Fibroblast of the aortic adventitia (primary cell): ENCODE measurements at regions not wholly inside any gene's neighbourhood (a gene's known extent, or its start where the extent isn't known, plus 50 kb on each side); places are given as distances from the start of the nearest gene placed in this dataset.

Experiments used
- DNase-seq: peaks from one replicate; pipeline ENCODE4 v3.0.0-alpha.2; 2010; ENCODE audit warnings: low read depth
- H3K4me3 ChIP-seq: 2 replicates; pipeline ENCODE4 v1.5.1; 2011; ENCODE audit warnings: low read depth, mild to moderate bottlenecking, control low read depth, low read length, moderate library complexity
- CTCF ChIP-seq: IDR thresholded peaks from 2 replicates; pipeline ENCODE4 v1.5.1; 2011; ENCODE audit warnings: mild to moderate bottlenecking, low read length, control low read depth, inconsistent platforms; ENCODE audit not compliant: insufficient read depth

- TF ChIP-seq CTCF = no peak
- no peak overlapping the region for H3K4me3 ChIP-seq
- DNase-seq = no peak
These were observed 94.7 kb upstream of the PPM1H start for GRCh38 chr12:63029676-63030075.

GRCh38 chr12:63028951-63029350 lies 94.0 kb upstream of the PPM1H start:
- no peak for TF ChIP-seq CTCF
- H3K4me3 ChIP-seq = no peak overlapping the region
- DNase-seq = no peak

- no peak for DNase-seq
- no peak overlapping the region for H3K4me3 ChIP-seq
- no peak for TF ChIP-seq CTCF
These were observed 90.2 kb upstream of the PPM1H start for GRCh38 chr12:63025116-63025515.

GRCh38 chr12:63023926-63024325 lies 89.0 kb upstream of the PPM1H start:
- no peak for DNase-seq
- TF ChIP-seq CTCF = no peak
- H3K4me3 ChIP-seq = no peak overlapping the region

- H3K4me3 ChIP-seq = no peak overlapping the region
- DNase-seq = no peak
- TF ChIP-seq CTCF = no peak
These were observed 86.2 kb upstream of the PPM1H start for GRCh38 chr12:63021116-63021515.

GRCh38 chr12:63020269-63020668 lies 85.3 kb upstream of the PPM1H start:
- no peak overlapping the region for H3K4me3 ChIP-seq
- TF ChIP-seq CTCF = no peak

GRCh38 chr12:63018273-63018672 lies 83.3 kb upstream of the PPM1H start:
- no peak for DNase-seq
- H3K4me3 ChIP-seq = no peak overlapping the region
- no peak for TF ChIP-seq CTCF

More at GRCh38 chr12:63020269-63020668, 85.3 kb upstream of the PPM1H start:
- DNase-seq = no peak
